Colonic mucosa (tissue), 4 donors: ENCODE measurements at regions not wholly inside any gene's neighbourhood (a gene's known extent, or its start where the extent isn't known, plus 50 kb on each side); places are given as distances from the start of the nearest gene placed in this dataset.

Experiments used
- DNase-seq: peaks from one replicate; pipeline ENCODE4 v3.0.0-alpha.2; 2020
- H3K27ac ChIP-seq: fragments of 200-600 bp; one replicate; pipeline ENCODE4 v1.8.0; 2021
- H3K27me3 ChIP-seq: fragments of 200-600 bp; one replicate; pipeline ENCODE4 v1.8.0; 2021
- H3K36me3 ChIP-seq: fragments of 200-600 bp; one replicate; pipeline ENCODE4 v1.8.0; 2021
- H3K4me1 ChIP-seq: fragments of 200-600 bp; one replicate; pipeline ENCODE4 v1.8.0; 2021; ENCODE audit warnings: mild to moderate bottlenecking
- H3K4me3 ChIP-seq: fragments of 200-600 bp; one replicate; pipeline ENCODE4 v1.8.0; 2021
- H3K9ac ChIP-seq, 2 donors: one replicate each; pipeline ENCODE4 v1.7.0; 2013; ENCODE audit warnings: control low read depth in 2 of 2, low read depth in 2 of 2, low read length in 2 of 2
- H3K9me3 ChIP-seq: fragments of 200-600 bp; one replicate; pipeline ENCODE4 v1.8.0; 2021
- intact Hi-C: fragments of 100-400 bp; cut with DNase I; formaldehyde crosslinking; loops from one replicate; pipeline ENCODE4 v1.14.1; 2022
- TF ChIP-seq, protein P1 (sequence below): fragments of 200-600 bp; IDR thresholded peaks from one replicate; pipeline ENCODE4 v1.8.0; 2022; ENCODE audit warnings: antibody characterized with exemption, mild to moderate bottlenecking
- donor health status: healthy.
- donor health status: DM: no; HTN: no; CAD: no.
- donor health status: DM: no; HTN: no; CAD: no.

- Histone ChIP-seq H3K9me3 (no peaks in the 10 kb centered on the region), H3K4me3 (no peak overlapping the region), H3K27me3 (no peaks in the 10 kb centered on the region), H3K27ac (no peak overlapping the region), H3K36me3 (no peaks in the 10 kb centered on the region), H3K4me1 (no peaks in the 10 kb centered on the region), H3K9ac (no peak overlapping the region)
- intact Hi-C loops = no loop called here
- TF ChIP-seq, protein P1, sequence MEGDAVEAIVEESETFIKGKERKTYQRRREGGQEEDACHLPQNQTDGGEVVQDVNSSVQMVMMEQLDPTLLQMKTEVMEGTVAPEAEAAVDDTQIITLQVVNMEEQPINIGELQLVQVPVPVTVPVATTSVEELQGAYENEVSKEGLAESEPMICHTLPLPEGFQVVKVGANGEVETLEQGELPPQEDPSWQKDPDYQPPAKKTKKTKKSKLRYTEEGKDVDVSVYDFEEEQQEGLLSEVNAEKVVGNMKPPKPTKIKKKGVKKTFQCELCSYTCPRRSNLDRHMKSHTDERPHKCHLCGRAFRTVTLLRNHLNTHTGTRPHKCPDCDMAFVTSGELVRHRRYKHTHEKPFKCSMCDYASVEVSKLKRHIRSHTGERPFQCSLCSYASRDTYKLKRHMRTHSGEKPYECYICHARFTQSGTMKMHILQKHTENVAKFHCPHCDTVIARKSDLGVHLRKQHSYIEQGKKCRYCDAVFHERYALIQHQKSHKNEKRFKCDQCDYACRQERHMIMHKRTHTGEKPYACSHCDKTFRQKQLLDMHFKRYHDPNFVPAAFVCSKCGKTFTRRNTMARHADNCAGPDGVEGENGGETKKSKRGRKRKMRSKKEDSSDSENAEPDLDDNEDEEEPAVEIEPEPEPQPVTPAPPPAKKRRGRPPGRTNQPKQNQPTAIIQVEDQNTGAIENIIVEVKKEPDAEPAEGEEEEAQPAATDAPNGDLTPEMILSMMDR = no peak
- no peak for DNase-seq
Observed at GRCh38 chr2:221085341-221085900, 486.7 kb downstream of the EPHA4 start.

DNA sequence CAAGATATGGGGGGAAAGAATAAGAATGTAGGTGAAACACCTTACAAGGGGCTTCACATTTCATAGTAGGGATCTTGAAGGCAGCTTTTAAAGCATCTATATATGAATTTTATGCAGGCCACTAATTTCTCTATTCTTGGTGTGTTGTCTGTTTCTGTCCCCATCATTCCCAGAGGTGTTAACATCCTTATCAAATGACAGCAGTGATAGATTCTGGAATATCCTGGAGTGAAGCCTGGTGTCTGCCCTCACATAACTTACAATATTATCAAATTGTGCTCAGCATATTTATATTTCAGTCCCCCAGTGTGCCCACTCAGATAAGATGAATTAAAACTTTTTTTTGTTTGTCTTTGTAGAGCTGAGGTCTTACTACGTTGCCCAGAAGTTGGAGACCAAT, 486.2 kb downstream of the EPHA4 start:
- Histone ChIP-seq H3K4me1 (no peaks in the 10 kb centered on the region), H3K27me3 (no peaks in the 10 kb centered on the region), H3K27ac (no peak overlapping the region), H3K4me3 (no peak overlapping the region), H3K36me3 (no peaks in the 10 kb centered on the region), H3K9ac (no peak overlapping the region), H3K9me3 (no peaks in the 10 kb centered on the region)
- TF ChIP-seq, protein P1 = no peak
- no peak for DNase-seq
- intact Hi-C loops = no loop called here

- H3K4me1 ChIP-seq = no peaks in the 10 kb centered on the region
- intact Hi-C loops = no loop called here
- no peaks in the 10 kb centered on the region for H3K27me3 ChIP-seq
- H3K9ac ChIP-seq = no peak overlapping the region
- DNase-seq = no peak
- no peak overlapping the region for H3K4me3 ChIP-seq
- TF ChIP-seq, protein P1 = no peak
- no peaks in the 10 kb centered on the region for H3K9me3 ChIP-seq
- H3K27ac ChIP-seq = no peak overlapping the region
- no peaks in the 10 kb centered on the region for H3K36me3 ChIP-seq
Observed at GRCh38 chr2:221087779-221088178, 484.3 kb downstream of the EPHA4 start.

DNA sequence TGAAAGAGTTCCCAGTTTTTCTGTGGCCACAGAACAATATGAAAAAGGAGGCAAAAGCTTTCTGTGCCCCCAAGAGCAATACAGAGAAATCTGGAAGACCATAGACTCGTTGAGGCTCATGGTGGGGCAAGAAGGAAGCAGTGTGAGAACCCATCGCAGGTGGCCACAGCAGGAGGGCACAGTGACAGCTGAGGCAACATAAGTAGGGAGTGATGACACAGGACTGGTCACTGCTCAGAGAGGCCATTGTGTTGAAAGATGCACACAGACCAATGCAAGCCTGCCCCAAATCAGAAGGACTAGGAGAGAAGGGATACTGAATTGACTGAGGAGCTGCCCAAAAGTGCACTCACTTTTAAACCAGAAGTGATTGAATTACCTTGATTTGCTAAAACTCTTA, 483.6 kb downstream of the EPHA4 start:
- no peaks in the 10 kb centered on the region for H3K36me3 ChIP-seq
- H3K4me3 ChIP-seq = no peak overlapping the region
- H3K9ac ChIP-seq = no peak overlapping the region
- intact Hi-C loops = no loop called here
- no peaks in the 10 kb centered on the region for H3K9me3 ChIP-seq
- H3K27me3 ChIP-seq = no peaks in the 10 kb centered on the region
- DNase-seq = no peak
- H3K27ac ChIP-seq = no peak overlapping the region
- TF ChIP-seq, protein P1 = no peak
- no peaks in the 10 kb centered on the region for H3K4me1 ChIP-seq

DNA sequence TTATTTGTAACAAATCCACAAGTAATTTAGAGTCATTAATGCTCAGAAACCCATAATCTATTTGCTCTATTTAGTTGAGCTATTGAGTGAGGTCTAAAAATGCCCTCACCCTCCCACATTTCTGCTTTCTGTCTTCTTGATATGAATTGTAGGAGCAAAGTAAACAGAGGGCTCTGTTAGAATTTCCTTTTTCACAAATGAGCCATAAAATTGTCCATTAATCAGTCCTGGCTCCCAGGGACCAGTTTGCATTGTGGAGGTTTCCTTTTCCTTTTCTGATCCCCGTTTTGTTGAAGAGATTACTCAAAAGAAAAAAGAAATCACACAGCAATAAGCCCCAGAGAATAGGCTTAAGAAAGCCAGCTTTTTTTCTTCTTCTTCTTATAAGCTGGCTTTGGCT, 476.7 kb downstream of the EPHA4 start:
- TF ChIP-seq, protein P1 = no peak
- no peak overlapping the region for H3K4me3 ChIP-seq
- H3K9ac ChIP-seq = no peak overlapping the region
- H3K27me3 ChIP-seq = no peaks in the 10 kb centered on the region
- no peaks in the 10 kb centered on the region for H3K9me3 ChIP-seq
- no peaks in the 10 kb centered on the region for H3K36me3 ChIP-seq
- no peak overlapping the region for H3K27ac ChIP-seq
- H3K4me1 ChIP-seq = no peaks in the 10 kb centered on the region
- intact Hi-C loops = no loop called here
- DNase-seq = no peak
